Gastroesophageal sphincter (tissue), 4 donors: ENCODE measurements at regions not wholly inside any gene's neighbourhood (a gene's known extent, or its start where the extent isn't known, plus 50 kb on each side); places are given as distances from the start of the nearest gene placed in this dataset.

Experiments used
- ATAC-seq: fragments of 150-250 bp; one replicate; pipeline ENCODE4 v1.9.1; 2016; ENCODE audit warnings: mild to moderate bottlenecking, moderate library complexity
- H3K27ac ChIP-seq, 4 donors: fragments of 200-600 bp; sonication (generic) in 3 of 4; 1 replicate in 3 of 4; 2 replicates in 1 of 4; pipeline ENCODE4 v1.5.1; 2016 to 2019
- H3K27me3 ChIP-seq: fragments of 200-600 bp; sonication (generic); one replicate; pipeline ENCODE4 v1.5.1; 2019
- H3K36me3 ChIP-seq, 2 donors: fragments of 200-600 bp; sonication (generic); one replicate each; pipeline ENCODE4 v1.5.1; 2019; ENCODE audit warnings: control low read depth in 1 of 2
- H3K4me1 ChIP-seq, 3 donors: fragments of 200-600 bp; sonication (generic); 1 replicate in 2 of 3; 2 replicates in 1 of 3; pipeline ENCODE4 v1.5.1; 2016 to 2019; ENCODE audit warnings: control low read depth in 2 of 3
- H3K4me3 ChIP-seq, 2 donors: fragments of 200-600 bp; sonication (generic); one replicate each; pipeline ENCODE4 v1.5.1; 2019; ENCODE audit warnings: mild to moderate bottlenecking in 1 of 2, moderate library complexity in 1 of 2
- H3K9me3 ChIP-seq, 3 donors: fragments of 200-600 bp; sonication (generic); one replicate each; pipeline ENCODE4 v1.5.1; 2017 to 2019; ENCODE audit warnings: control low read depth in 2 of 3
- CTCF ChIP-seq, 4 experiments: fragments of 200-600 bp in 2 of 4; fragments of 450-650 bp in 2 of 4; sonication (generic) in 1 of 4; IDR thresholded peaks; one replicate each; pipeline ENCODE4 v1.5.1; 2017 to 2019; ENCODE audit warnings: antibody characterized with exemption in 4 of 4, mild to moderate bottlenecking in 2 of 4, moderate library complexity in 2 of 4
- EP300 ChIP-seq: sonication (generic); formaldehyde crosslinking; IDR thresholded peaks from one replicate; pipeline ENCODE4 v1.6.1; 2017; ENCODE audit warnings: antibody characterized with exemption, mild to moderate bottlenecking
- POLR2A ChIP-seq, 2 donors: fragments of 450-650 bp; IDR thresholded peaks; one replicate each; pipeline ENCODE4 v1.6.1; 2017; ENCODE audit warnings: antibody characterized with exemption in 2 of 2, mild to moderate bottlenecking in 2 of 2, moderate library complexity in 1 of 2
- POLR2AphosphoS5 ChIP-seq: sonication (generic); formaldehyde crosslinking; IDR thresholded peaks from one replicate; pipeline ENCODE4 v1.6.1; 2017; ENCODE audit warnings: antibody characterized with exemption
- WGBS, 2 donors: methylation state at CpG; one replicate each; pipeline ENCODE4 v1.1.5; 2018; ENCODE audit warnings: low coverage in 1 of 2; 5-methylcytosine and 5-hydroxymethylcytosine counted together

- no peak overlapping the region for H3K4me3 ChIP-seq
- peaks cover 0 to 29% (median 0%) of the 10 kb centered on the region in 3 donors for H3K4me1 ChIP-seq
- no peaks in the 10 kb centered on the region for H3K9me3 ChIP-seq
- 41 to 51% methylated on average over 3 of the region's 3 CpGs for WGBS, 2 donors
- H3K27ac ChIP-seq, result no peak overlapping the region
- no peaks in the 10 kb centered on the region for H3K36me3 ChIP-seq
- ATAC-seq, result no peak
- TF ChIP-seq POLR2A (IDR thresholded peaks at IDR 0.05), result no peak
- TF ChIP-seq EP300, result no peak
- TF ChIP-seq POLR2AphosphoS5, result no peak
- no peak for TF ChIP-seq CTCF (IDR thresholded peaks at IDR 0.05)
- H3K27me3 ChIP-seq, result no peaks in the 10 kb centered on the region
Observed at GRCh38 chr3:59531066-59531745, 481.4 kb upstream of the CFAP20DC start.

GRCh38 chr3:59528251-59528650 is 478.4 kb upstream of the CFAP20DC start:
- no peak for ATAC-seq
- H3K9me3 ChIP-seq, result no peaks in the 10 kb centered on the region
- peaks cover 0 to 11% (median 0%) of the 10 kb centered on the region in 3 donors for H3K4me1 ChIP-seq
- no peak for TF ChIP-seq EP300
- no peak overlapping the region for H3K4me3 ChIP-seq
- 72% methylated on average over 3 of the region's 5 CpGs; no CpG with 5 or more reads in 1 of the 2 donors for WGBS, 2 donors
- no peak overlapping the region for H3K27ac ChIP-seq
- H3K36me3 ChIP-seq, result no peaks in the 10 kb centered on the region
- H3K27me3 ChIP-seq, result no peaks in the 10 kb centered on the region

- H3K4me3 ChIP-seq, result no peak overlapping the region
- no peaks in the 10 kb centered on the region for H3K27me3 ChIP-seq
- no peaks in the 10 kb centered on the region for H3K9me3 ChIP-seq
- H3K27ac ChIP-seq, result no peak overlapping the region
- no peak for TF ChIP-seq POLR2A (IDR thresholded peaks at IDR 0.05)
- no peak for TF ChIP-seq CTCF (IDR thresholded peaks at IDR 0.05)
- TF ChIP-seq EP300, result no peak
- no peak for TF ChIP-seq POLR2AphosphoS5
- H3K4me1 ChIP-seq, result peaks cover 0 to 11% (median 0%) of the 10 kb centered on the region in 3 donors
- 79 to 83% methylated on average over 3 of the region's 3 CpGs for WGBS, 2 donors
- H3K36me3 ChIP-seq, result no peaks in the 10 kb centered on the region
- ATAC-seq, result no peak
Observed at GRCh38 chr3:59527493-59527892, 477.7 kb upstream of the CFAP20DC start.

- H3K4me1 ChIP-seq, result peaks cover 0 to 11% (median 0%) of the 10 kb centered on the region in 3 donors
- H3K4me3 ChIP-seq, result no peak overlapping the region
- H3K9me3 ChIP-seq, result no peaks in the 10 kb centered on the region
- no peak for ATAC-seq
- no peaks in the 10 kb centered on the region for H3K36me3 ChIP-seq
- no peak overlapping the region for H3K27ac ChIP-seq
- no peak for TF ChIP-seq POLR2AphosphoS5
- H3K27me3 ChIP-seq, result no peaks in the 10 kb centered on the region
Observed at GRCh38 chr3:59526999-59527398, 477.2 kb upstream of the CFAP20DC start.

- TF ChIP-seq EP300, result no peak
- Histone ChIP-seq H3K36me3 (no peaks in the 10 kb centered on the region), H3K27me3 (no peaks in the 10 kb centered on the region), H3K27ac (no peak overlapping the region), H3K4me3 (no peak overlapping the region), H3K4me1 (no peaks in the 10 kb centered on the region), H3K9me3 (no peaks in the 10 kb centered on the region)
- ATAC-seq, result no peak
- WGBS, 2 donors, result 86 to 95% methylated on average over 2 of the region's 2 CpGs
Observed at GRCh38 chr3:59522550-59522949, 472.7 kb upstream of the CFAP20DC start.

GRCh38 chr3:59519094-59519493 is 469.3 kb upstream of the CFAP20DC start:
- H3K9me3 ChIP-seq, result no peaks in the 10 kb centered on the region
- ATAC-seq, result no peak
- no peaks in the 10 kb centered on the region for H3K36me3 ChIP-seq
- WGBS, 2 donors, result 90% methylated on average over 6 of the region's 6 CpGs; no CpG with 5 or more reads in 1 of the 2 donors
- H3K27me3 ChIP-seq, result no peaks in the 10 kb centered on the region
- no peaks in the 10 kb centered on the region for H3K4me1 ChIP-seq
- TF ChIP-seq POLR2A (IDR thresholded peaks at IDR 0.05) (no peak), EP300 (no peak), POLR2AphosphoS5 (no peak), CTCF (IDR thresholded peaks at IDR 0.05) (no peak)
- H3K4me3 ChIP-seq, result no peak overlapping the region
- no peak overlapping the region for H3K27ac ChIP-seq
